DND-41 (cell line): ENCODE measurements at regions not wholly inside any gene's neighbourhood (a gene's known extent, or its start where the extent isn't known, plus 50 kb on each side); places are given as distances from the start of the nearest gene placed in this dataset.

Experiments used
- EZH2 ChIP-seq: IDR thresholded peaks from 3 replicates; pipeline ENCODE4 v1.6.1; 2012; ENCODE audit warnings: borderline replicate concordance, low read depth, mild to moderate bottlenecking, moderate library complexity, low read length, inconsistent platforms; ENCODE audit not compliant: severe bottlenecking
- TF ChIP-seq, protein P1 (sequence below): IDR thresholded peaks from 2 replicates; pipeline ENCODE4 v1.5.1; 2012; ENCODE audit warnings: borderline replicate concordance, low read length, moderate library complexity, mild to moderate bottlenecking; ENCODE audit not compliant: poor library complexity, severe bottlenecking; ENCODE audit errors: extremely low read depth

DNA sequence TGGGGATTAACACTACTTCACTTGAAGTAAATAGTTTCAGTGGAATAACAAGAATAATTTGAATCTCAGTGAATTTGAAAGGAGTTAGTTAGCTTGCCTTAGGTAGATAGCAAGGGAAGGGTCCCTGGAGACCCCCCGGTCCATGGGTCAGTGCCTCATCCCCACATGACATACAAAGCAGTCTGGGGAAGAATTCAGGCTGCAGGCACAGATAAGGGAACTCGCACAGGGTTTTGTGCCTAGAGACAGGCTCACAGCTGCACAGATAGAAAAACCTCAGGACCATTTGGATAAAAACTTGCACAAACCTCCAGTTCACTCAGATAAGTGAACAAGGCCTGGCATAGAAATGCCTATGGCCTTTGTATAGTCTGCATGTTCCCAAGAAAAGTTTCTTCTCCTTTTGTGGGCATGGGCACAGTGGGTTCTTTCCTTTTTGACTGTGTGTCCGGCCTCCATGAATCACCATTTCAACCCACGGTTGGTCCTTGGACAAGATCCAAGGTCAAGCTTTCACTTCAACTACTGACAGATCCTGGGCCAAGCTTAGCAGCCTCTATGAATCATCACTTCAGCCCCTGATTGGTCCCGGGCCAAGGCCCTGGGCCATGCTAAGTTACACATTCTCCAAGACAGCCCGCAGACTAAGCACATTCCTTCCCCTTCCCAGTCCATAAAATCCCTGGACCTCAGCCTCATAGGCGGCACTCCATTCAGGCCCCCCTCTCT lies 108.3 kb upstream of the KLHL4 start:
- TF ChIP-seq, protein P1, sequence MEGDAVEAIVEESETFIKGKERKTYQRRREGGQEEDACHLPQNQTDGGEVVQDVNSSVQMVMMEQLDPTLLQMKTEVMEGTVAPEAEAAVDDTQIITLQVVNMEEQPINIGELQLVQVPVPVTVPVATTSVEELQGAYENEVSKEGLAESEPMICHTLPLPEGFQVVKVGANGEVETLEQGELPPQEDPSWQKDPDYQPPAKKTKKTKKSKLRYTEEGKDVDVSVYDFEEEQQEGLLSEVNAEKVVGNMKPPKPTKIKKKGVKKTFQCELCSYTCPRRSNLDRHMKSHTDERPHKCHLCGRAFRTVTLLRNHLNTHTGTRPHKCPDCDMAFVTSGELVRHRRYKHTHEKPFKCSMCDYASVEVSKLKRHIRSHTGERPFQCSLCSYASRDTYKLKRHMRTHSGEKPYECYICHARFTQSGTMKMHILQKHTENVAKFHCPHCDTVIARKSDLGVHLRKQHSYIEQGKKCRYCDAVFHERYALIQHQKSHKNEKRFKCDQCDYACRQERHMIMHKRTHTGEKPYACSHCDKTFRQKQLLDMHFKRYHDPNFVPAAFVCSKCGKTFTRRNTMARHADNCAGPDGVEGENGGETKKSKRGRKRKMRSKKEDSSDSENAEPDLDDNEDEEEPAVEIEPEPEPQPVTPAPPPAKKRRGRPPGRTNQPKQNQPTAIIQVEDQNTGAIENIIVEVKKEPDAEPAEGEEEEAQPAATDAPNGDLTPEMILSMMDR: no peak
- TF ChIP-seq EZH2: no peak
